ENCODE measurements at regions not wholly inside any gene's neighbourhood (a gene's known extent, or its start where the extent isn't known, plus 50 kb on each side); places are given as distances from the start of the nearest gene placed in this dataset.

- H3K4me1 Mint-ChIP-seq (ENCODE audit: low read depth, unreplicated experiment): no peaks in the 10 kb centered on the region
- CTCF ChIA-PET: no interaction called here
- no peak for DNase-seq
- H3K4me3 Mint-ChIP-seq (ENCODE audit: unreplicated experiment): no peak overlapping the region
- BruUV-seq (replicated peaks): no TSS peak
- Histone ChIP-seq H3K9me3 (no peaks in the 10 kb centered on the region), H3K36me3 (ENCODE audit: control insufficient read depth, insufficient read depth, low read length) (no peaks in the 10 kb centered on the region), H3K4me3 (ENCODE audit: low read depth, low read length) (no peak overlapping the region), H3K27me3 (replicated peaks; ENCODE audit: control insufficient read depth, insufficient read depth, low read length) (no peaks in the 10 kb centered on the region), H3K4me1 (no peaks in the 10 kb centered on the region)
- no peaks in the 10 kb centered on the region for H3K9me3 Mint-ChIP-seq (ENCODE audit: unreplicated experiment)
- H3K36me3 Mint-ChIP-seq (ENCODE audit: insufficient read depth, unreplicated experiment): no peaks in the 10 kb centered on the region
- TF ChIP-seq CTCF (IDR thresholded peaks at IDR 0.05; ENCODE audit: insufficient read depth in 1 of 2, low read depth in 1 of 2, low read length in 1 of 2, severe bottlenecking in 1 of 2, unreplicated experiment in 1 of 2): no peak
- H3K27me3 Mint-ChIP-seq (ENCODE audit: insufficient read depth, unreplicated experiment): no peaks in the 10 kb centered on the region
- POLR2A ChIA-PET: no interaction called here
- intact Hi-C loops (cut with micrococcal nuclease; ENCODE audit: unreplicated experiment): no loop called here
- no peak overlapping the region for H3K27ac Mint-ChIP-seq (ENCODE audit: unreplicated experiment)
These were observed 190.9 kb downstream of the GADD45G start for GRCh38 chr9:89795538-89796195.

- BruUV-seq (replicated peaks): no TSS peak
- Mint-ChIP-seq H3K27ac (ENCODE audit: unreplicated experiment) (no peak overlapping the region), H3K27me3 (ENCODE audit: insufficient read depth, unreplicated experiment) (no peaks in the 10 kb centered on the region), H3K9me3 (ENCODE audit: unreplicated experiment) (no peaks in the 10 kb centered on the region), H3K4me1 (ENCODE audit: low read depth, unreplicated experiment) (no peaks in the 10 kb centered on the region), H3K4me3 (ENCODE audit: unreplicated experiment) (no peak overlapping the region), H3K36me3 (ENCODE audit: insufficient read depth, unreplicated experiment) (no peaks in the 10 kb centered on the region)
- POLR2A ChIA-PET: no interaction called here
- CTCF ChIA-PET: no interaction called here
- intact Hi-C loops (cut with micrococcal nuclease; ENCODE audit: unreplicated experiment): no loop called here
- H3K4me3 ChIP-seq (ENCODE audit: low read depth, low read length): no peak overlapping the region
- H3K27me3 ChIP-seq (replicated peaks; ENCODE audit: control insufficient read depth, insufficient read depth, low read length): no peaks in the 10 kb centered on the region
- H3K4me1 ChIP-seq: no peaks in the 10 kb centered on the region
- no peak for DNase-seq
- TF ChIP-seq CTCF (IDR thresholded peaks at IDR 0.05; ENCODE audit: insufficient read depth in 1 of 2, low read depth in 1 of 2, low read length in 1 of 2, severe bottlenecking in 1 of 2, unreplicated experiment in 1 of 2): no peak
- H3K36me3 ChIP-seq (ENCODE audit: control insufficient read depth, insufficient read depth, low read length): no peaks in the 10 kb centered on the region
- no peaks in the 10 kb centered on the region for H3K9me3 ChIP-seq
These were observed 191.8 kb downstream of the GADD45G start for GRCh38 chr9:89796606-89797005.

- Histone ChIP-seq H3K27me3 (replicated peaks; ENCODE audit: control insufficient read depth, insufficient read depth, low read length) (no peaks in the 10 kb centered on the region), H3K36me3 (ENCODE audit: control insufficient read depth, insufficient read depth, low read length) (no peaks in the 10 kb centered on the region), H3K9me3 (no peaks in the 10 kb centered on the region), H3K4me1 (no peaks in the 10 kb centered on the region), H3K4me3 (ENCODE audit: low read depth, low read length) (no peak overlapping the region)
- Mint-ChIP-seq H3K9me3 (ENCODE audit: unreplicated experiment) (no peaks in the 10 kb centered on the region), H3K36me3 (ENCODE audit: insufficient read depth, unreplicated experiment) (no peaks in the 10 kb centered on the region), H3K27ac (ENCODE audit: unreplicated experiment) (no peak overlapping the region), H3K4me3 (ENCODE audit: unreplicated experiment) (no peak overlapping the region), H3K4me1 (ENCODE audit: low read depth, unreplicated experiment) (no peaks in the 10 kb centered on the region), H3K27me3 (ENCODE audit: insufficient read depth, unreplicated experiment) (no peaks in the 10 kb centered on the region)
- ChIA-PET CTCF (no interaction called here), POLR2A (no interaction called here)
- TF ChIP-seq CTCF (IDR thresholded peaks at IDR 0.05; ENCODE audit: insufficient read depth in 1 of 2, low read depth in 1 of 2, low read length in 1 of 2, severe bottlenecking in 1 of 2, unreplicated experiment in 1 of 2): no peak
- BruUV-seq (replicated peaks): no TSS peak
- DNase-seq: no peak
- intact Hi-C loops (cut with micrococcal nuclease; ENCODE audit: unreplicated experiment): no loop called here
These were observed 192.4 kb downstream of the GADD45G start for GRCh38 chr9:89797255-89797654.

Measured in Caco-2 (cell line).